Loucy (cell line): ENCODE measurements at regions not wholly inside any gene's neighbourhood (a gene's known extent, or its start where the extent isn't known, plus 50 kb on each side); places are given as distances from the start of the nearest gene placed in this dataset.
"Not testable (repeated sequence)": the region's sequence is repeated elsewhere in the genome, so short reads cannot be mapped to it uniquely, and the experiment has no call there.

ENCODE experiments used
- H2AFZ ChIP-seq: fragments of 200-600 bp; sonication (generic); 2 replicates; pipeline ENCODE4 v1.6.0; 2016; ENCODE audit warnings: antibody characterized with exemption, mild to moderate bottlenecking, low read length, moderate library complexity
- H3F3A ChIP-seq: fragments of 200-600 bp; 2 replicates; pipeline ENCODE4 v1.6.0; 2016; ENCODE audit warnings: antibody characterized with exemption, low read depth, mild to moderate bottlenecking
- H3K27me3 ChIP-seq: fragments of 200-600 bp; sonication (generic); 2 replicates; pipeline ENCODE4 v1.6.1; 2014; ENCODE audit warnings: low read length, mild to moderate bottlenecking; ENCODE audit not compliant: insufficient read depth, poor library complexity, severe bottlenecking
- H3K36me3 ChIP-seq: fragments of 200-600 bp; sonication (generic); 2 replicates; pipeline ENCODE4 v1.6.1; 2016; ENCODE audit warnings: low read length; ENCODE audit not compliant: insufficient read depth
- H3K4me1 ChIP-seq: fragments of 200-600 bp; sonication (generic); 2 replicates; pipeline ENCODE4 v1.5.1; 2014; ENCODE audit warnings: low read length, mild to moderate bottlenecking; ENCODE audit not compliant: insufficient read depth, poor library complexity, severe bottlenecking
- H3K4me2 ChIP-seq: fragments of 200-600 bp; sonication (generic); 2 replicates; pipeline ENCODE4 v1.6.0; 2014; ENCODE audit warnings: antibody characterized with exemption, low read length, low read depth, mild to moderate bottlenecking; ENCODE audit not compliant: poor library complexity, severe bottlenecking
- H3K4me3 ChIP-seq: fragments of 200-600 bp; sonication (generic); 2 replicates; pipeline ENCODE4 v1.5.1; 2014; ENCODE audit warnings: low read length, mild to moderate bottlenecking, mixed read lengths; ENCODE audit not compliant: poor library complexity, severe bottlenecking
- H3K79me2 ChIP-seq: fragments of 200-600 bp; sonication (generic); 2 replicates; pipeline ENCODE4 v1.6.1; 2014; ENCODE audit warnings: low read length; ENCODE audit not compliant: insufficient read depth
- H3K9ac ChIP-seq: fragments of 200-600 bp; sonication (generic); 2 replicates; pipeline ENCODE4 v1.6.0; 2014; ENCODE audit warnings: mild to moderate bottlenecking, low read depth, low read length, moderate library complexity; ENCODE audit not compliant: poor library complexity, severe bottlenecking
- H3K9me2 ChIP-seq: fragments of 200-600 bp; sonication (generic); replicated peaks from 2 replicates; pipeline ENCODE4 v1.6.1; 2016; ENCODE audit warnings: low read depth, low read length, mixed read lengths
- H3K9me3 ChIP-seq: fragments of 200-600 bp; sonication (generic); 2 replicates; pipeline ENCODE4 v1.6.1; 2014; ENCODE audit warnings: mild to moderate bottlenecking, antibody characterized with exemption, low read length, low read depth; ENCODE audit not compliant: insufficient read depth
- H4K20me1 ChIP-seq: fragments of 200-600 bp; sonication (generic); 2 replicates; pipeline ENCODE4 v1.6.0; 2014; ENCODE audit warnings: antibody characterized with exemption, low read length, mild to moderate bottlenecking; ENCODE audit not compliant: insufficient read depth, poor library complexity, severe bottlenecking
- CTCF ChIP-seq: fragments of 200-600 bp; sonication (generic); conservative IDR thresholded peaks from 2 replicates; pipeline ENCODE4 v1.5.1; 2014; ENCODE audit warnings: mild to moderate bottlenecking, antibody characterized with exemption, low read length
- EZH2phosphoT487 ChIP-seq: fragments of 200-600 bp; IDR thresholded peaks from 2 replicates; pipeline ENCODE4 v1.6.1; 2018; ENCODE audit warnings: antibody characterized with exemption, mild to moderate bottlenecking, moderate library complexity, borderline replicate concordance

GRCh38 chr11:90423378-90423777 lies 200.5 kb upstream of the CHORDC1 start:
- H3K9ac ChIP-seq = no peak overlapping the region
- no peaks in the 10 kb centered on the region for H4K20me1 ChIP-seq
- H3K9me3 ChIP-seq = no peaks in the 10 kb centered on the region
- H3K79me2 ChIP-seq = no peaks in the 10 kb centered on the region
- no peaks in the 10 kb centered on the region for H3K4me1 ChIP-seq
- no peaks in the 10 kb centered on the region for H3K36me3 ChIP-seq
- H3K4me2 ChIP-seq = no peak overlapping the region
- no peak overlapping the region for H2AFZ ChIP-seq
- no peaks in the 10 kb centered on the region for H3K9me2 ChIP-seq
- TF ChIP-seq EZH2phosphoT487 (no peak), CTCF (no peak)
- no peak overlapping the region for H3K4me3 ChIP-seq
- no peaks in the 10 kb centered on the region for H3K27me3 ChIP-seq
- no peaks in the 10 kb centered on the region for H3F3A ChIP-seq

- H3K4me3 ChIP-seq, H3K9ac ChIP-seq, H2AFZ ChIP-seq: not testable (repeated sequence)
Measured at GRCh38 chr11:90422787-90423186, 199.9 kb upstream of the CHORDC1 start.

GRCh38 chr11:90414221-90414620 lies 191.4 kb upstream of the CHORDC1 start:
- H3K9ac ChIP-seq = no peak overlapping the region
- H3K27me3 ChIP-seq = no peaks in the 10 kb centered on the region
- no peak overlapping the region for H3K4me2 ChIP-seq
- no peaks in the 10 kb centered on the region for H3K79me2 ChIP-seq
- no peaks in the 10 kb centered on the region for H4K20me1 ChIP-seq
- H3K36me3 ChIP-seq = no peaks in the 10 kb centered on the region
- H3K4me3 ChIP-seq = no peak overlapping the region
- no peak for TF ChIP-seq EZH2phosphoT487
- no peak for TF ChIP-seq CTCF
- H3K4me1 ChIP-seq = no peaks in the 10 kb centered on the region
- no peaks in the 10 kb centered on the region for H3K9me3 ChIP-seq
- H2AFZ ChIP-seq = no peak overlapping the region
- H3K9me2 ChIP-seq = no peaks in the 10 kb centered on the region
- H3F3A ChIP-seq = no peaks in the 10 kb centered on the region

More at GRCh38 chr11:90422787-90423186, 199.9 kb upstream of the CHORDC1 start:
- H3K9me2 ChIP-seq, H3K36me3 ChIP-seq, H3K27me3 ChIP-seq, H3K4me1 ChIP-seq, H4K20me1 ChIP-seq, H3K4me2 ChIP-seq, H3F3A ChIP-seq, H3K9me3 ChIP-seq, H3K79me2 ChIP-seq: not testable (repeated sequence)

GRCh38 chr11:90407350-90407749 lies 184.5 kb upstream of the CHORDC1 start:
- H4K20me1 ChIP-seq = no peaks in the 10 kb centered on the region
- no peaks in the 10 kb centered on the region for H3K27me3 ChIP-seq
- H3K9me2 ChIP-seq = no peaks in the 10 kb centered on the region
- H3K9ac ChIP-seq = no peak overlapping the region
- no peaks in the 10 kb centered on the region for H3K9me3 ChIP-seq
- H3K4me3 ChIP-seq = no peak overlapping the region
- H3K36me3 ChIP-seq = no peaks in the 10 kb centered on the region
- no peaks in the 10 kb centered on the region for H3F3A ChIP-seq
- TF ChIP-seq CTCF (no peak), EZH2phosphoT487 (no peak)
- no peak overlapping the region for H3K4me2 ChIP-seq
- no peaks in the 10 kb centered on the region for H3K4me1 ChIP-seq
- no peak overlapping the region for H2AFZ ChIP-seq
- no peaks in the 10 kb centered on the region for H3K79me2 ChIP-seq
